MCF 10A (cell line): ENCODE measurements at regions not wholly inside any gene's neighbourhood (a gene's known extent, or its start where the extent isn't known, plus 50 kb on each side); places are given as distances from the start of the nearest gene placed in this dataset.

Experiments
- BruUV-seq: library from RNA; stranded (reverse); fragments of 400-500 nt; replicated peaks from 2 replicates; lab custom pipeline; 2021; lab: Mats Ljungman, UMichigan
- CTCF ChIA-PET: fragments of 300-600 bp; sonication (Branson Sonifier 250); formaldehyde crosslinking; extraction: SDS; loops from one replicate; lab custom pipeline; 2021; ENCODE audit warnings: antibody characterized with exemption, inconsistent platforms; lab: Yijun Ruan, JAX
- POLR2A ChIA-PET: fragments of 300-600, 350-650 bp; sonication (Branson Sonifier 250); formaldehyde crosslinking; extraction: SDS; loops from one replicate; lab custom pipeline; 2020; ENCODE audit warnings: antibody characterized with exemption, inconsistent platforms; lab: Yijun Ruan, JAX
- DNase-seq: peaks from one replicate; pipeline ENCODE4 v3.0.0-alpha.2; 2018; ENCODE audit not compliant: unreplicated experiment
- H3K27ac Mint-ChIP-seq: one replicate; pipeline ENCODE4 v1.8.0; 2022; ENCODE audit warnings: mild to moderate bottlenecking, low read depth, mixed read lengths; ENCODE audit not compliant: unreplicated experiment
- H3K27me3 Mint-ChIP-seq: one replicate; pipeline ENCODE4 v1.8.0; 2022; ENCODE audit warnings: mixed read lengths; ENCODE audit not compliant: insufficient read depth, unreplicated experiment
- H3K36me3 Mint-ChIP-seq: one replicate; pipeline ENCODE4 v1.8.0; 2022; ENCODE audit warnings: mild to moderate bottlenecking, moderate library complexity, mixed read lengths; ENCODE audit not compliant: insufficient read depth, unreplicated experiment
- H3K4me1 Mint-ChIP-seq: one replicate; pipeline ENCODE4 v1.8.0; 2022; ENCODE audit warnings: mixed read lengths; ENCODE audit not compliant: insufficient read depth, unreplicated experiment
- H3K4me3 Mint-ChIP-seq: one replicate; pipeline ENCODE4 v1.8.0; 2022; ENCODE audit warnings: mild to moderate bottlenecking, moderate library complexity, mixed read lengths; ENCODE audit not compliant: unreplicated experiment
- H3K9me3 Mint-ChIP-seq: one replicate; pipeline ENCODE4 v1.8.0; 2022; ENCODE audit warnings: mixed read lengths; ENCODE audit not compliant: unreplicated experiment
- CTCF ChIP-seq: fragments of 200-600 bp; IDR thresholded peaks from one replicate; pipeline ENCODE4 v1.8.0; 2022; ENCODE audit warnings: antibody characterized with exemption, mild to moderate bottlenecking; ENCODE audit not compliant: unreplicated experiment
- intact Hi-C: fragments of 100-400 bp; cut with micrococcal nuclease; formaldehyde crosslinking; loops from 2 replicates; pipeline ENCODE4 v1.14.1; 2022

DNA sequence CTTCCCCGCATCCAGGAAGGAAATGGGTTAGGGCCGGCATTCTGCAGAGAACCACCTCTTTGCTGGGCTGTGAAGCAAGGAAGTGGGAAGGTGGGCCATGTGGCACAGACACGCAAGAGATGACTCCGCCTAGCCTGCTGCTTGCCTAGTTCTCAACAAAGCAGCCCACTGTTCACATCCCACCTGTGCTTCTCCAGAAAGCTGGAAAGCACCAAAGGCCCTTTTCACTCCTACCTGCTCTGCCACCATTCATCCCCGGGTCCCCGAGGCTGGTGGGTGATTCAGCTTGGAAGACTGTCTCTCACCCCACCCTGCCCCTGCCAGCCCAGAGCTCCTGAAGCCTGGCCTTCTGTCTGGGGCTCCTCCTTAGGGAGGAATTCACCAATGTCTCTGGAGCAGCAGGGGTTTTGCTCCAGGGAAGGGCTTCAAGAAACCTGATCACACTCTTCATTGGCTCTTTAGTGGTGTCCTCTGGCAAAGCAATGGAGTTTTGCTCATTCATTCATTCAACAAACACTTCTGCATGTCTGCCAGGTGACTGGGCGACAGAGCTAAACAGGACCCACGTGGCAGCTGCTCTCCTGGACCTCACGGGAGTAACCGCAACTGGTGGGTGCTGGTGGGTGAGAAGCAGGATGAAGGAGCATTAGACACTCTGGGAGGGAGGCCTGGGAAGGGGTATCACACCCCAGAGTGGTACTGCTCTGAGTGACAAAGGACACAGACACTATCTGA, 145.4 kb upstream of the TLE3 start:
- POLR2A ChIA-PET = no interaction called here
- intact Hi-C loops = no loop called here
- Mint-ChIP-seq H3K4me1 (peaks cover 14% of the 10 kb centered on the region), H3K4me3 (no peak overlapping the region), H3K9me3 (no peaks in the 10 kb centered on the region), H3K27me3 (no peaks in the 10 kb centered on the region), H3K36me3 (no peaks in the 10 kb centered on the region), H3K27ac (no peak overlapping the region)
- DNase-seq = no peak
- TF ChIP-seq CTCF = no peak
- BruUV-seq = no TSS peak
- CTCF ChIA-PET = interaction anchor here (0.6 kb wide), 1 partner anchor 107 kb away, joined by 4 read pairs; no protein-coding TSS in a partner anchor

GRCh38 chr15:70241561-70242320, 144.0 kb upstream of the TLE3 start:
- H3K36me3 Mint-ChIP-seq = no peaks in the 10 kb centered on the region
- no peaks in the 10 kb centered on the region for H3K27me3 Mint-ChIP-seq
- POLR2A ChIA-PET = no interaction called here
- H3K4me1 Mint-ChIP-seq = peaks cover 28% of the 10 kb centered on the region
- CTCF ChIA-PET = no interaction called here
- TF ChIP-seq CTCF = no peak
- H3K27ac Mint-ChIP-seq = no peak overlapping the region
- H3K4me3 Mint-ChIP-seq = no peak overlapping the region
- intact Hi-C loops = no loop called here
- no peak for DNase-seq
- BruUV-seq = no TSS peak
- H3K9me3 Mint-ChIP-seq = no peaks in the 10 kb centered on the region

- ChIA-PET CTCF (interaction anchor here (0.6 to 1.1 kb wide), 2 partner anchors 158 to 432 kb away, joined by 3 to 4 read pairs; no protein-coding TSS in a partner anchor), POLR2A (interaction anchor here (0.6 kb wide), 1 partner anchor 11 kb away, joined by 3 read pairs; no protein-coding TSS in a partner anchor)
- no TSS peak for BruUV-seq
- no peak for TF ChIP-seq CTCF
- no peaks in the 10 kb centered on the region for H3K27me3 Mint-ChIP-seq
- H3K4me3 Mint-ChIP-seq = no peak overlapping the region
- intact Hi-C loops = no loop called here
- no peaks in the 10 kb centered on the region for H3K9me3 Mint-ChIP-seq
- no peak for DNase-seq
- no peak overlapping the region for H3K27ac Mint-ChIP-seq
- H3K4me1 Mint-ChIP-seq = peaks cover 35% of the 10 kb centered on the region
- no peaks in the 10 kb centered on the region for H3K36me3 Mint-ChIP-seq
Observed at GRCh38 chr15:70240820-70241430, 143.2 kb upstream of the TLE3 start.

- Mint-ChIP-seq H3K4me3 (no peak overlapping the region), H3K9me3 (no peaks in the 10 kb centered on the region), H3K27me3 (no peaks in the 10 kb centered on the region), H3K27ac (no peak overlapping the region), H3K4me1 (peaks cover 27% of the 10 kb centered on the region), H3K36me3 (no peaks in the 10 kb centered on the region)
- no peak for TF ChIP-seq CTCF
- intact Hi-C loops = no loop called here
- POLR2A ChIA-PET = no interaction called here
- no peak for DNase-seq
- no TSS peak for BruUV-seq
- CTCF ChIA-PET = interaction anchor here (0.6 to 1.1 kb wide), 2 partner anchors 159 to 433 kb away, joined by 3 to 4 read pairs; no protein-coding TSS in a partner anchor
Observed at GRCh38 chr15:70240082-70240481, 142.4 kb upstream of the TLE3 start.
